T-cell (primary cell): ENCODE measurements at regions not wholly inside any gene's neighbourhood (a gene's known extent, or its start where the extent isn't known, plus 50 kb on each side); places are given as distances from the start of the nearest gene placed in this dataset.
"Not testable (repeated sequence)": the region's sequence is repeated elsewhere in the genome, so short reads cannot be mapped to it uniquely, and the experiment has no call there.

ENCODE experiments used
- ATAC-seq, 4 experiments: fragments of 200-7000 bp in 3 of 4; fragments of 150-1000 bp in 1 of 4; cut with Tn5 transposase; replicated peaks in 1 of 4; 1 replicate in 3 of 4; 2 replicates in 1 of 4; pipeline ENCODE4 v1.10.0; 2021; ENCODE audit warnings: moderate library complexity in 3 of 4, mild to moderate bottlenecking in 2 of 4, moderate number of reproducible peaks in 1 of 4
- CTCF ChIA-PET, 2 donors: fragments of 300-600 bp; sonication (Branson Sonifier 250); formaldehyde crosslinking; loops; one replicate each; lab custom pipeline; 2022; ENCODE audit warnings: antibody characterized with exemption in 2 of 2; lab: Charles Lee
- POLR2A ChIA-PET, 2 donors: fragments of 300-600 bp; sonication (Branson Sonifier 250); formaldehyde crosslinking; loops; one replicate each; lab custom pipeline; 2022; ENCODE audit warnings: antibody characterized with exemption in 2 of 2; lab: Charles Lee
- DNase-seq, 35 experiments: peaks; one replicate each; pipeline versions ENCODE4 v3.0.0 to v3.0.0-alpha.2; 2013 to 2023
- H3K27ac ChIP-seq: one replicate; pipeline ENCODE4 v1.5.1; 2013; ENCODE audit warnings: low read length
- H3K27me3 ChIP-seq, 2 experiments: replicated peaks in 1 of 2; 1 replicate in 1 of 2; 2 replicates in 1 of 2; pipeline versions ENCODE4 v1.6.1 to v1.7.0; 2013; ENCODE audit warnings: low read length in 1 of 2, mixed read lengths in 1 of 2; ENCODE audit not compliant: control insufficient read depth in 2 of 2, insufficient read depth in 2 of 2; ENCODE audit errors: extremely low read depth in 1 of 2
- H3K36me3 ChIP-seq, 2 donors: 1 replicate in 1 of 2; 2 replicates in 1 of 2; pipeline versions ENCODE4 v1.6.1 to v1.7.0; 2013; ENCODE audit warnings: low read length in 1 of 2; ENCODE audit not compliant: control insufficient read depth in 2 of 2, insufficient read depth in 1 of 2; ENCODE audit errors: extremely low read depth in 1 of 2
- H3K4me1 ChIP-seq, 2 experiments: 1 replicate in 1 of 2; 2 replicates in 1 of 2; pipeline versions ENCODE4 v1.6.1 to v1.7.0; 2013; ENCODE audit warnings: low read length in 2 of 2, mixed read lengths in 1 of 2; ENCODE audit not compliant: insufficient read depth in 2 of 2, control insufficient read depth in 1 of 2; ENCODE audit errors: extremely low read depth in 1 of 2
- H3K4me3 ChIP-seq, 2 donors: 1 replicate in 1 of 2; 2 replicates in 1 of 2; pipeline versions ENCODE4 v1.5.1 to v1.7.0; 2013; ENCODE audit warnings: mild to moderate bottlenecking in 2 of 2, low read length in 1 of 2, moderate library complexity in 1 of 2; ENCODE audit not compliant: control insufficient read depth in 1 of 2; ENCODE audit errors: extremely low read depth in 1 of 2
- H3K9me3 ChIP-seq: 2 replicates; pipeline ENCODE4 v1.7.0; 2013
- H3K27ac Mint-ChIP-seq, 2 donors: one replicate each; pipeline ENCODE4 v1.8.0; 2020 to 2021; ENCODE audit warnings: mild to moderate bottlenecking in 2 of 2, mixed read lengths in 2 of 2
- H3K27me3 Mint-ChIP-seq, 2 donors: one replicate each; pipeline ENCODE4 v1.8.0; 2021 to 2022; ENCODE audit warnings: mixed read lengths in 2 of 2
- H3K36me3 Mint-ChIP-seq: one replicate; pipeline ENCODE4 v1.8.0; 2021; ENCODE audit warnings: mixed read lengths
- H3K4me1 Mint-ChIP-seq, 3 donors: one replicate each; pipeline ENCODE4 v1.8.0; 2020 to 2022; ENCODE audit warnings: mixed read lengths in 3 of 3, mild to moderate bottlenecking in 1 of 3
- H3K4me3 Mint-ChIP-seq, 3 donors: one replicate each; pipeline ENCODE4 v1.8.0; 2020 to 2022; ENCODE audit warnings: mild to moderate bottlenecking in 3 of 3, mixed read lengths in 3 of 3, moderate library complexity in 3 of 3
- H3K9me3 Mint-ChIP-seq, 3 donors: one replicate each; pipeline ENCODE4 v1.8.0; 2020 to 2022; ENCODE audit warnings: mixed read lengths in 3 of 3
- WGBS: methylation state at CpG from one replicate; pipeline ENCODE4 v1.1.5; 2013; ENCODE audit warnings: missing lambda C conversion rate; ENCODE audit not compliant: insufficient coverage; 5-methylcytosine and 5-hydroxymethylcytosine counted together

GRCh38 chr6:94588301-94588700, 989.0 kb upstream of the MANEA start:
- no peaks in the 10 kb centered on the region for H3K4me1 ChIP-seq
- DNase-seq (no peak), ATAC-seq (no peak)
- 100% methylated on average over 1 of the region's 3 CpGs for WGBS
- no peak overlapping the region for H3K4me3 Mint-ChIP-seq
- H3K9me3 ChIP-seq, result peaks cover 2% of the 10 kb centered on the region
- H3K27me3 ChIP-seq, result no peaks in the 10 kb centered on the region
- no peak overlapping the region for H3K4me3 ChIP-seq
- H3K27me3 Mint-ChIP-seq, result no peaks in the 10 kb centered on the region
- peaks cover 0 to 11% (median 0%) of the 10 kb centered on the region in 3 donors for H3K9me3 Mint-ChIP-seq
- no peak overlapping the region for H3K27ac ChIP-seq
- no peaks in the 10 kb centered on the region for H3K4me1 Mint-ChIP-seq
- no peaks in the 10 kb centered on the region for H3K36me3 Mint-ChIP-seq
- ChIA-PET CTCF (no interaction called here), POLR2A (no interaction called here)
- no peak overlapping the region for H3K27ac Mint-ChIP-seq
- no peaks in the 10 kb centered on the region for H3K36me3 ChIP-seq

DNA sequence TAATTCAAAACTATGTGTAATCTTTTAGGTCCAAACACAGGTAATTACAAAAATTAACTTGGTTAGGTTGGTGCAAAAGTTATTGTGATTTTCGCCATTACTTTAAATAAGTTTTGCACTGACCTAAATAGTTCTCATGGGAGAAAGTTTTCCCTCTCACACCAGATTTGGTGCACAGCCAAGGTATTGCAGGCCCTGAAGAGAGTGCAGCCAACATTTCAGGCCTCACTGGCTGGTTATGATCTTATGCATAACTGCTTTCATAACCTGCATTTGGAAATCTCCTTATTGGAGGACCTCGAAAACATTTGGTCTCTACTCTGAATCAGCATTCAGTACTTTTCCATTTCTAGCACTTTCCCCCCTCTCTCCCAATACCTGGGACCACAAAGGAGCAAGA, 993.1 kb upstream of the MANEA start:
- Mint-ChIP-seq H3K27me3 (no peaks in the 10 kb centered on the region), H3K36me3 (no peaks in the 10 kb centered on the region), H3K4me1 (no peaks in the 10 kb centered on the region), H3K27ac (no peak overlapping the region), H3K9me3 (peaks cover 0 to 6% (median 3%) of the 10 kb centered on the region in 3 donors), H3K4me3 (no peak overlapping the region)
- Histone ChIP-seq H3K4me1 (no peaks in the 10 kb centered on the region), H3K27me3 (no peaks in the 10 kb centered on the region), H3K4me3 (no peak overlapping the region), H3K27ac (no peak overlapping the region), H3K36me3 (no peaks in the 10 kb centered on the region), H3K9me3 (peaks cover 2% of the 10 kb centered on the region)
- no peak for DNase-seq
- no peak for ATAC-seq
- WGBS, result 80% methylated on average over 1 of the region's 2 CpGs
- CTCF ChIA-PET, result interaction anchor here in 1 of 2 donors (0.5 kb wide), 1 partner anchor 609 kb away, joined by 3 read pairs; no protein-coding TSS in a partner anchor
- POLR2A ChIA-PET, result no interaction called here

GRCh38 chr6:94570581-94570980, 1006.8 kb upstream of the MANEA start:
- Histone ChIP-seq H3K36me3 (no peaks in the 10 kb centered on the region), H3K9me3 (no peaks in the 10 kb centered on the region), H3K4me3 (no peak overlapping the region), H3K27me3 (no peaks in the 10 kb centered on the region), H3K4me1 (no peaks in the 10 kb centered on the region), H3K27ac (no peak overlapping the region)
- no peak overlapping the region for H3K4me3 Mint-ChIP-seq
- POLR2A ChIA-PET, result no interaction called here
- H3K27ac Mint-ChIP-seq, result no peak overlapping the region
- peaks cover 0 to 11% (median 9%) of the 10 kb centered on the region in 3 donors for H3K9me3 Mint-ChIP-seq
- CTCF ChIA-PET, result no interaction called here
- no peaks in the 10 kb centered on the region for H3K27me3 Mint-ChIP-seq
- DNase-seq, result no peak
- no peak for ATAC-seq
- 78% methylated on average over 2 of the region's 5 CpGs for WGBS
- no peaks in the 10 kb centered on the region for H3K4me1 Mint-ChIP-seq
- H3K36me3 Mint-ChIP-seq, result no peaks in the 10 kb centered on the region

GRCh38 chr6:94562846-94563245, 1014.5 kb upstream of the MANEA start:
- Mint-ChIP-seq H3K27ac (no peak overlapping the region), H3K4me1 (no peaks in the 10 kb centered on the region), H3K4me3 (no peak overlapping the region), H3K9me3 (peaks cover 15 to 23% (median 17%) of the 10 kb centered on the region in 3 donors), H3K27me3 (no peaks in the 10 kb centered on the region), H3K36me3 (no peaks in the 10 kb centered on the region)
- H3K4me3 ChIP-seq, result no peak overlapping the region
- no peaks in the 10 kb centered on the region for H3K36me3 ChIP-seq
- H3K9me3 ChIP-seq, result no peaks in the 10 kb centered on the region
- H3K27me3 ChIP-seq, result no peaks in the 10 kb centered on the region
- H3K27ac ChIP-seq, result no peak overlapping the region
- ATAC-seq (no peak), DNase-seq (no peak)
- ChIA-PET POLR2A (no interaction called here), CTCF (no interaction called here)
- H3K4me1 ChIP-seq, result no peaks in the 10 kb centered on the region
- no CpG with 5 or more reads among the region's 2 CpGs for WGBS

DNA sequence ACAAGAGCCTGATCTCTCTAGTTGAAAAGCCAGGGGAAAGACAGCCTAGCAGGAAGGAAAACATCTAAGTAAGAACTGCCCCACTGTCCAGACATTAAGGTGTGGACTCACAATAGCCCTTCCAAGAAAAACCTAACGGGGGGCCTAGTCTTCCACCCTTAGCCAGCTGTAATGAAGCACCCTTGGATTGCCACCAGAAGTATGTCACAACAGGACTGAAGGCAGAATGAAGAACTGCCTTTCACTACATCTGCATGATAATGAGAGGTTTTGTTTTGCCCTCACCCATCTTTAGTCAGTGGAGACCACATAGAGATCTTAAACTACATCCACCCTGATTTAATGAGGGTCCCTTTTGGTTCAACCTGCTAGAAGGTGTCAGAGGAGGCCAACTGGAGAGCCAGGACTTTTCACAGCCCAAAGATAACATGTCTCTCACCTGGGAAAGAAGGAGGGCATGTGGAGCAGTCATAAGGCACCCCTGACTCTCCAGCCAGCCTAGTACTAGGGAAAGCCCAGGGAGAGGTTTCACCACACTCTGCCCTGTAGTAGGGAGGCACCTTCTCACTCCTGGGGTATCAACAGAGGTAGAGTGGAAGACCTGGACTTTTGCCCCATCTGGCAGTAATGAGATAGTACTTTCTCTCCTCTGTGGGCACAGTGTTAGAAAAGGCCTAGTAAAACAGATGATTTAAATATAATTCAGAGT, 1017.4 kb upstream of the MANEA start:
- no peaks in the 10 kb centered on the region for H3K4me1 Mint-ChIP-seq
- H3K36me3 ChIP-seq, result no peaks in the 10 kb centered on the region
- ChIA-PET CTCF (no interaction called here), POLR2A (no interaction called here)
- no peak for DNase-seq
- WGBS, result no CpG with 5 or more reads among the region's 1 CpG
- H3K27me3 Mint-ChIP-seq, result no peaks in the 10 kb centered on the region
- no peaks in the 10 kb centered on the region for H3K4me1 ChIP-seq
- H3K27me3 ChIP-seq, result no peaks in the 10 kb centered on the region
- H3K27ac ChIP-seq, result no peak overlapping the region
- no peak overlapping the region for H3K27ac Mint-ChIP-seq
- no peaks in the 10 kb centered on the region for H3K9me3 ChIP-seq
- H3K9me3 Mint-ChIP-seq, result peaks cover 12 to 28% (median 20%) of the 10 kb centered on the region in 3 donors
- no peaks in the 10 kb centered on the region for H3K36me3 Mint-ChIP-seq
- ATAC-seq, result no peak
- H3K4me3 ChIP-seq, result no peak overlapping the region
- no peak overlapping the region for H3K4me3 Mint-ChIP-seq

DNA sequence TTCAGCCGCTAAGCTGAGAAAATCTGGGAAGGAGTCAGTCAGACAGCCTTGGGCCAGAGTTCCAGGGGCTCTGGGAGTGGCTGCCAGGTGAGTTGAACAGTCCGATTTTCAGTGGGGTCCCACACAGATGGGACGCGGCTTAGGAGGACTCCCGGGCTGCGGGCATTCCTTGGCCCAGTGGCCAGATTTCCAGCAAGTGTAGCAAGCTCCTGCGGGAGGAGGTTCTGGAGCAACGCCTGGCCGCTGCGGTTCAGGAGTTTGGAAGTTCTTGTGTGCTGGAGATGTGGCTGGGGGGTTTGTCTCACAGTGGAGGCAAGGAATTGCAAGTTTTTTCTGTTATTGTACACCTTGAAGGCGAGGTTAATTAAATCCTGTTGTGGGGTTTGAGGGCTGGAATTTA, 1020.1 kb upstream of the MANEA start:
- 92% methylated on average over 10 of the region's 11 CpGs for WGBS
- H3K27ac Mint-ChIP-seq, result not testable (repeated sequence)

More for the DNA sequence above, 1020.1 kb upstream of the MANEA start:
- CTCF ChIA-PET, H3K27ac ChIP-seq, H3K4me1 Mint-ChIP-seq, DNase-seq, H3K4me3 Mint-ChIP-seq, H3K36me3 ChIP-seq, H3K4me1 ChIP-seq, H3K27me3 ChIP-seq, ATAC-seq, H3K36me3 Mint-ChIP-seq, POLR2A ChIA-PET, H3K27me3 Mint-ChIP-seq, H3K4me3 ChIP-seq, H3K9me3 ChIP-seq: not testable (repeated sequence)
- peaks cover 13 to 29% (median 17%) of the 10 kb centered on the region in 3 donors for H3K9me3 Mint-ChIP-seq
